ENCODE measurements at regions not wholly inside any gene's neighbourhood (a gene's known extent, or its start where the extent isn't known, plus 50 kb on each side); places are given as distances from the start of the nearest gene placed in this dataset.
"Not testable (repeated sequence)": the region's sequence is repeated elsewhere in the genome, so short reads cannot be mapped to it uniquely, and the experiment has no call there.

- DNase-seq (no peak), ATAC-seq (ENCODE audit: low FRiP score) (no peak)
- Histone ChIP-seq H3K27ac (ENCODE audit: low read depth in 1 of 2, low read length in 2 of 2) (no peak overlapping the region), H3K9me3 (ENCODE audit: control insufficient read depth, low read length) (no peaks in the 10 kb centered on the region), H3K27me3 (ENCODE audit: control insufficient read depth in 1 of 2, insufficient read depth in 2 of 2, low read length in 1 of 2) (no peaks in the 10 kb centered on the region), H3K36me3 (ENCODE audit: control insufficient read depth in 1 of 2, insufficient read depth in 2 of 2, low read length in 1 of 2) (no peaks in the 10 kb centered on the region), H3K4me3 (ENCODE audit: low read length in 2 of 2) (no peak overlapping the region), H3K4me1 (ENCODE audit: control insufficient read depth in 1 of 2, insufficient read depth in 2 of 2, low read length in 2 of 2) (no peaks in the 10 kb centered on the region)
- 68% methylated on average over 13 of the region's 13 CpGs for WGBS, 2 donors
- intact Hi-C loops (cut with DNase I) = no loop called here
These were observed 366.2 kb upstream of the GRAMD2B start for GRCh38 chr5:126056851-126057622.

DNA sequence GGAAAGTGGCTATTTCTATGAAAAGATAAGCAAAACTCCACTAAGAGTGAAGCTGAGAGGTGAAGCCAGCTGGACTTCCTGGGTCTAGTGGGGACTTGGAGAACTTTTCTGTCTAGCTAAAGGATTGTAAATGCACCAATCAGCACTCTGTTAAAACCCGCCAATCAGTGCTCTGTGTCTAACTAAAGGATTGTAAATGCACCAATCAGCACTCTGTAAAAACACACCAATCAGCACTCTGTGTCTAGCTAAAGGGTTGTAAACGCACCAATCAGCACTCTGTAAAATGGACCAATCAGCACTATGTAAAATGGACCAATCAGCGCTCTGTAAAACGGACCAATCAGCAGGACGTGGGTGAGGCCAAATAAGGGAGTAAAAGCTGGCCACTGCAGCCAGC, 364.8 kb upstream of the GRAMD2B start:
- DNase-seq; H3K36me3 ChIP-seq (ENCODE audit: control insufficient read depth in 1 of 2, insufficient read depth in 2 of 2, low read length in 1 of 2); ATAC-seq (ENCODE audit: low FRiP score); H3K27ac ChIP-seq (ENCODE audit: low read depth in 1 of 2, low read length in 2 of 2); H3K4me1 ChIP-seq (ENCODE audit: control insufficient read depth in 1 of 2, insufficient read depth in 2 of 2, low read length in 2 of 2); H3K4me3 ChIP-seq (ENCODE audit: low read length in 2 of 2); H3K27me3 ChIP-seq (ENCODE audit: control insufficient read depth in 1 of 2, insufficient read depth in 2 of 2, low read length in 1 of 2); H3K9me3 ChIP-seq (ENCODE audit: control insufficient read depth, low read length); intact Hi-C loops (cut with DNase I): not testable (repeated sequence)
- 91 to 94% methylated on average over 5 of the region's 5 CpGs for WGBS, 2 donors

- Histone ChIP-seq H3K27me3 (ENCODE audit: control insufficient read depth in 1 of 2, insufficient read depth in 2 of 2, low read length in 1 of 2) (no peaks in the 10 kb centered on the region), H3K4me1 (ENCODE audit: control insufficient read depth in 1 of 2, insufficient read depth in 2 of 2, low read length in 2 of 2) (no peaks in the 10 kb centered on the region), H3K4me3 (ENCODE audit: low read length in 2 of 2) (no peak overlapping the region), H3K9me3 (ENCODE audit: control insufficient read depth, low read length) (peaks cover 2% of the 10 kb centered on the region), H3K27ac (ENCODE audit: low read depth in 1 of 2, low read length in 2 of 2) (no peak overlapping the region), H3K36me3 (ENCODE audit: control insufficient read depth in 1 of 2, insufficient read depth in 2 of 2, low read length in 1 of 2) (no peaks in the 10 kb centered on the region)
- WGBS, 2 donors = 2 to 3% methylated on average over 1 of the region's 1 CpG
- no peak for DNase-seq
- ATAC-seq (ENCODE audit: low FRiP score) = no peak
- intact Hi-C loops (cut with DNase I) = no loop called here
These were observed 360.6 kb upstream of the GRAMD2B start for GRCh38 chr5:126062398-126063221.

DNA sequence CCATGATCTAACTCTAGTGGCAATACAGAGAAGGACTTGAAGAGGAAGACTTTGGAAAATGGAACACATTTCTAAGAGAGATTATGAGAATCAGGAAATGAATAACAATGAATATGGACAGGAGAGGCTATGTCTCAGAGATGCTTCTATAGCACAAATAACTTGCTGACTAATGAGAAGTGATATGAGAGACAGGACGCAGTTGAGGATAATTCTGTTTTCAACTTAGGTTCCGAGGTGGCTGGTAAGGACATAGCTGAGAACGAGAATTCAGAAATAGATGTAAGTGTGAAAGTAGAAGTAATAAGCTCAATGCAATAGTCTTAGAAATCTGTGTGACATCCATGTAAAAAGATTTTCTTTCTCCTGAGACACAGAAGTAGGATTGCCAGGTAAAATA, 358.1 kb upstream of the GRAMD2B start:
- Histone ChIP-seq H3K27me3 (ENCODE audit: control insufficient read depth in 1 of 2, insufficient read depth in 2 of 2, low read length in 1 of 2) (no peaks in the 10 kb centered on the region), H3K4me3 (ENCODE audit: low read length in 2 of 2) (no peak overlapping the region), H3K27ac (ENCODE audit: low read depth in 1 of 2, low read length in 2 of 2) (no peak overlapping the region), H3K36me3 (ENCODE audit: control insufficient read depth in 1 of 2, insufficient read depth in 2 of 2, low read length in 1 of 2) (no peaks in the 10 kb centered on the region), H3K4me1 (ENCODE audit: control insufficient read depth in 1 of 2, insufficient read depth in 2 of 2, low read length in 2 of 2) (no peaks in the 10 kb centered on the region), H3K9me3 (ENCODE audit: control insufficient read depth, low read length) (peaks cover 2% of the 10 kb centered on the region)
- DNase-seq = no peak
- intact Hi-C loops (cut with DNase I) = no loop called here
- 89 to 91% methylated on average over 3 of the region's 3 CpGs for WGBS, 2 donors
- no peak for ATAC-seq (ENCODE audit: low FRiP score)

- intact Hi-C loops (cut with DNase I) = no loop called here
- no peaks in the 10 kb centered on the region for H3K36me3 ChIP-seq (ENCODE audit: control insufficient read depth in 1 of 2, insufficient read depth in 2 of 2, low read length in 1 of 2)
- peaks cover 2% of the 10 kb centered on the region for H3K9me3 ChIP-seq (ENCODE audit: control insufficient read depth, low read length)
- H3K27me3 ChIP-seq (ENCODE audit: control insufficient read depth in 1 of 2, insufficient read depth in 2 of 2, low read length in 1 of 2) = no peaks in the 10 kb centered on the region
- H3K4me3 ChIP-seq (ENCODE audit: low read length in 2 of 2) = no peak overlapping the region
- no peaks in the 10 kb centered on the region for H3K4me1 ChIP-seq (ENCODE audit: control insufficient read depth in 1 of 2, insufficient read depth in 2 of 2, low read length in 2 of 2)
- 89% methylated on average over 4 of the region's 4 CpGs for WGBS, 2 donors
- ATAC-seq (ENCODE audit: low FRiP score) (no peak), DNase-seq (no peak)
- no peak overlapping the region for H3K27ac ChIP-seq (ENCODE audit: low read depth in 1 of 2, low read length in 2 of 2)
These were observed 356.4 kb upstream of the GRAMD2B start for GRCh38 chr5:126066836-126067235.

DNA sequence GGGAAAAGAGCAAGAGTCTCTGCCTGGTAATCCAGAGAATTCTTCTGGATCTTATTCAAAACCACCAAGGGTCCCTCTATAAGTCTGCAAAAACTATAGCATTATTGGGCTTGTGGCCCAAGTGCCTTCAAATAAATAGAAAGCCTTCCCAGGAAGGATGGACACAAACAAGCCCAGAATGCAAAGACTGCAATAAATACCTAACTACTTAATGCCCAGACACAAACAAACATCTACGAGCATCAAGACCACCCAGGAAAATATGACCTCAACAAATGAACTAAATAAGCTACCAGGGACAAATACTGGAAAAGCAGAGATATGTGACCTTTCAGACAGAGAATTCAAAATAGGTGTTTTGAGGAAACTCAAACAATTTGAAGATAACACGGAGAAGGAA, 355.8 kb upstream of the GRAMD2B start:
- no peaks in the 10 kb centered on the region for H3K4me1 ChIP-seq (ENCODE audit: control insufficient read depth in 1 of 2, insufficient read depth in 2 of 2, low read length in 2 of 2)
- 84 to 91% methylated on average over 2 of the region's 2 CpGs for WGBS, 2 donors
- no peak overlapping the region for H3K27ac ChIP-seq (ENCODE audit: low read depth in 1 of 2, low read length in 2 of 2)
- no peaks in the 10 kb centered on the region for H3K27me3 ChIP-seq (ENCODE audit: control insufficient read depth in 1 of 2, insufficient read depth in 2 of 2, low read length in 1 of 2)
- no peak overlapping the region for H3K4me3 ChIP-seq (ENCODE audit: low read length in 2 of 2)
- intact Hi-C loops (cut with DNase I) = no loop called here
- no peaks in the 10 kb centered on the region for H3K36me3 ChIP-seq (ENCODE audit: control insufficient read depth in 1 of 2, insufficient read depth in 2 of 2, low read length in 1 of 2)
- no peak for ATAC-seq (ENCODE audit: low FRiP score)
- DNase-seq = no peak
- H3K9me3 ChIP-seq (ENCODE audit: control insufficient read depth, low read length) = peaks cover 2% of the 10 kb centered on the region

DNA sequence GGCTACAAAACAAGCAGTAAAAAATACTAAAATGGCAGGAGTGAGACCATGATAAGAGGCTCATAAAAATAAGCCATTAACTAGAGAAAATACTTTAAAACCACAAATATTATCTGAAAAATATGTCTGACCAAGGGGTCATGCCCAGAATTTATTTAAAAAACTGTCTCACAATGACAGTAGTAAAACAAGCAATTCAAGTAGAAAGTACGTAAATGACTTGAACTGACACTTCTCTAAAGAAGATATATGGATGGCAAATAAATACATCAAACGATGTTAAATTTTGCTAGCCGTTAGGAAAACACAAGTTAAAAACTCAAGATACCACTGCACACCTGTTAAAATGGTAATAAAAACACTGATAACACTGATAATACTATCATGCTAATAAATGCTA, 353.9 kb upstream of the GRAMD2B start:
- H3K36me3 ChIP-seq (ENCODE audit: control insufficient read depth in 1 of 2, insufficient read depth in 2 of 2, low read length in 1 of 2) = no peaks in the 10 kb centered on the region
- no peaks in the 10 kb centered on the region for H3K27me3 ChIP-seq (ENCODE audit: control insufficient read depth in 1 of 2, insufficient read depth in 2 of 2, low read length in 1 of 2)
- intact Hi-C loops (cut with DNase I) = no loop called here
- peaks cover 2% of the 10 kb centered on the region for H3K9me3 ChIP-seq (ENCODE audit: control insufficient read depth, low read length)
- H3K4me3 ChIP-seq (ENCODE audit: low read length in 2 of 2) = no peak overlapping the region
- ATAC-seq (ENCODE audit: low FRiP score) = no peak
- H3K4me1 ChIP-seq (ENCODE audit: control insufficient read depth in 1 of 2, insufficient read depth in 2 of 2, low read length in 2 of 2) = no peaks in the 10 kb centered on the region
- H3K27ac ChIP-seq (ENCODE audit: low read depth in 1 of 2, low read length in 2 of 2) = no peak overlapping the region
- no peak for DNase-seq
- WGBS, 2 donors = 16 to 23% methylated on average over 3 of the region's 3 CpGs

- no peaks in the 10 kb centered on the region for H3K27me3 ChIP-seq (ENCODE audit: control insufficient read depth in 1 of 2, insufficient read depth in 2 of 2, low read length in 1 of 2)
- H3K4me3 ChIP-seq (ENCODE audit: low read length in 2 of 2) = no peak overlapping the region
- DNase-seq (no peak), ATAC-seq (ENCODE audit: low FRiP score) (no peak)
- intact Hi-C loops (cut with DNase I) = no loop called here
- WGBS, 2 donors = 59 to 80% methylated on average over 2 of the region's 2 CpGs
- no peak overlapping the region for H3K27ac ChIP-seq (ENCODE audit: low read depth in 1 of 2, low read length in 2 of 2)
- no peaks in the 10 kb centered on the region for H3K36me3 ChIP-seq (ENCODE audit: control insufficient read depth in 1 of 2, insufficient read depth in 2 of 2, low read length in 1 of 2)
- no peaks in the 10 kb centered on the region for H3K4me1 ChIP-seq (ENCODE audit: control insufficient read depth in 1 of 2, insufficient read depth in 2 of 2, low read length in 2 of 2)
- H3K9me3 ChIP-seq (ENCODE audit: control insufficient read depth, low read length) = peaks cover 2% of the 10 kb centered on the region
These were observed 352.7 kb upstream of the GRAMD2B start for GRCh38 chr5:126070481-126070880.

DNA sequence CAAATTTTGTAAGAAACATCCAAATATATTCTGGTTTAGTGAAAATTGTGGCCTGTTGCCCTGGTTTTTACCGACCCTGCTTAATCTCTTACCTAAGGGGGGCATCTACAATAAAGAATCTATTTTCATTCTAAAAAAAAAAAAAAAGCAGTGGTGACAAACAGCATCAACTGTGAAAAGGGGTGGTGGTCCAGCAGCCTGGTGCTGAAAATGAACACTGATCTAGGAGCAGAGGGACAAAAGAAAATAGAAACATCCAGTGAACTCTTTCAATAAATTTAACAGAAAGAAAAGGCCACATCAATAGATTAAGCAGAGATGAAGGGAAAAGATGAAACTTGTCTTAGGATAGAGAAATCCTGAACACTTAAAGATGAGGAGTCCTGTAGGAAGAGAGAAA, 348.7 kb upstream of the GRAMD2B start:
- Histone ChIP-seq H3K27ac (ENCODE audit: low read depth in 1 of 2, low read length in 2 of 2) (no peak overlapping the region), H3K4me3 (ENCODE audit: low read length in 2 of 2) (no peak overlapping the region), H3K27me3 (ENCODE audit: control insufficient read depth in 1 of 2, insufficient read depth in 2 of 2, low read length in 1 of 2) (no peaks in the 10 kb centered on the region), H3K9me3 (ENCODE audit: control insufficient read depth, low read length) (no peaks in the 10 kb centered on the region), H3K4me1 (ENCODE audit: control insufficient read depth in 1 of 2, insufficient read depth in 2 of 2, low read length in 2 of 2) (no peaks in the 10 kb centered on the region), H3K36me3 (ENCODE audit: control insufficient read depth in 1 of 2, insufficient read depth in 2 of 2, low read length in 1 of 2) (no peaks in the 10 kb centered on the region)
- DNase-seq (no peak), ATAC-seq (ENCODE audit: low FRiP score) (no peak)
- intact Hi-C loops (cut with DNase I) = no loop called here
- 72 to 84% methylated on average over 1 of the region's 1 CpG for WGBS, 2 donors
